Smooth muscle cell (in vitro differentiated cells): ENCODE measurements at regions not wholly inside any gene's neighbourhood (a gene's known extent, or its start where the extent isn't known, plus 50 kb on each side); places are given as distances from the start of the nearest gene placed in this dataset.

Source experiments
- DNase-seq: peaks from one replicate; lab custom pipeline; 2025; ENCODE audit not compliant: unreplicated experiment; lab: John Stamatoyannopoulos, UW
- H2AFZ ChIP-seq: fragments of 200-600 bp; sonication (generic); 2 replicates; pipeline ENCODE4 v1.6.0; 2016; ENCODE audit warnings: antibody characterized with exemption, low read depth, mild to moderate bottlenecking
- H3F3A ChIP-seq: fragments of 200-600 bp; sonication (generic); 2 replicates; pipeline ENCODE4 v1.6.0; 2017; ENCODE audit warnings: antibody characterized with exemption, low read depth
- H3K27ac ChIP-seq: fragments of 200-600 bp; sonication (generic); 2 replicates; pipeline ENCODE4 v1.5.1; 2016; ENCODE audit warnings: low read depth, mild to moderate bottlenecking
- H3K27me3 ChIP-seq: fragments of 200-600 bp; sonication (generic); 2 replicates; pipeline ENCODE4 v1.6.1; 2016; ENCODE audit warnings: low read depth, mild to moderate bottlenecking
- H3K36me3 ChIP-seq: fragments of 200-600 bp; sonication (generic); 2 replicates; pipeline ENCODE4 v1.5.1; 2016; ENCODE audit warnings: low read depth
- H3K4me1 ChIP-seq: fragments of 200-600 bp; sonication (generic); 2 replicates; pipeline ENCODE4 v1.5.1; 2016; ENCODE audit warnings: low read depth
- H3K4me2 ChIP-seq: fragments of 200-600 bp; sonication (generic); 2 replicates; pipeline ENCODE4 v1.6.0; 2016; ENCODE audit warnings: mild to moderate bottlenecking
- H3K4me3 ChIP-seq: fragments of 200-600 bp; sonication (generic); 2 replicates; pipeline ENCODE4 v1.5.1; 2016; ENCODE audit warnings: mild to moderate bottlenecking
- H3K79me2 ChIP-seq: fragments of 200-600 bp; sonication (generic); 2 replicates; pipeline ENCODE4 v1.6.0; 2016; ENCODE audit warnings: low read depth, mild to moderate bottlenecking
- H3K9ac ChIP-seq: fragments of 200-600 bp; sonication (generic); 2 replicates; pipeline ENCODE4 v1.6.0; 2016; ENCODE audit warnings: low read depth
- H3K9me3 ChIP-seq: fragments of 200-600 bp; sonication (generic); replicated peaks from 2 replicates; pipeline ENCODE4 v1.5.1; 2016; ENCODE audit warnings: low read depth
- H4K20me1 ChIP-seq: fragments of 200-600 bp; sonication (generic); 2 replicates; pipeline ENCODE4 v1.6.0; 2016; ENCODE audit warnings: low read depth
- WGBS: methylation state at CpG from one replicate; pipeline ENCODE4 v1.1.7; 2016; ENCODE audit warnings: low lambda C conversion rate; 5-methylcytosine and 5-hydroxymethylcytosine counted together
- TF ChIP-seq, protein P1 (sequence below): fragments of 200-600 bp; sonication (generic); IDR thresholded peaks from 2 replicates; pipeline ENCODE4 v1.5.1; 2017; ENCODE audit warnings: borderline replicate concordance, mild to moderate bottlenecking, antibody characterized with exemption; ENCODE audit not compliant: insufficient read depth, poor library complexity, severe bottlenecking

DNA sequence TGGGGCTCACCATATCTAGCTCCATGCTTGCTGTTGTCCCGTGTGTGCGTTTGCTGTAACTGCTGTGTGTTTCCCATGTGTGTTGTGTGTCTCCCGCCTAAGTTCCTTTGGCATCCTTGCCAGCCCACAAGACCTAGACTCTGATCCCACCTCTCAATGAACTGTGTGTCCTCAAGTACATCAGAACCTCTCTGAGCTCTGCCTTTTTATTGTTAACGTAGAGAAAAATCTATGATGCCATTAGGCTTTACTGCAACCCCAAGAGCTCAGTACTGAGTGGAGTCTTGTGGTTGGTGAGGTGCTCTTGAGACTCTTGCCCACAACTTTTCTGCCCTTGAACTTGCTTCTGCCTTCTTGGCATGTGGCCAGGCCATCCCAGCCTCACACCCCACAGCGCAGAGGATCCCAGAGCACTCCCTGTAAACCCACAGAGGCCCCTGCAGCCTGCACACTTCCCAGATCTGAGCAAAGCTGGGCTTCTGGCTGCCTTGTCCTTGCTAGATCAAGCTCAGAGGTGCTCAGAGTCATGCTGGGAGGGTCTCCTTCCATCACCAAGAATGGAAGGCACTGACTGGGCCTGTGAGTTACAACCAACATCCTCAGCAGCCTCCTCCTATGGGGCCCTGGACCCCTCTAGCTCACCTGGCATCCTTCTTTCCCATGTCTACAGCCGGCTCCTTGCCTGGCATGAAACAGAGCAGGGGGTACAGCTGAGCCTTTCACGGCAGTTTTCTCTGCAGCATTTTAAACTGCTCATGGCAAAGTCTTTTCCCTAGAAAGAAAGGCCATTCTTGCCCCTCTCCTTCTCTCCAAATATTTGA, 643.4 kb downstream of the ACTR3B start:
- H3K4me3 ChIP-seq: no peak overlapping the region
- no peak overlapping the region for H3K4me2 ChIP-seq
- WGBS: 84% methylated on average over 7 of the region's 7 CpGs
- H3K4me1 ChIP-seq: no peaks in the 10 kb centered on the region
- TF ChIP-seq, protein P1, sequence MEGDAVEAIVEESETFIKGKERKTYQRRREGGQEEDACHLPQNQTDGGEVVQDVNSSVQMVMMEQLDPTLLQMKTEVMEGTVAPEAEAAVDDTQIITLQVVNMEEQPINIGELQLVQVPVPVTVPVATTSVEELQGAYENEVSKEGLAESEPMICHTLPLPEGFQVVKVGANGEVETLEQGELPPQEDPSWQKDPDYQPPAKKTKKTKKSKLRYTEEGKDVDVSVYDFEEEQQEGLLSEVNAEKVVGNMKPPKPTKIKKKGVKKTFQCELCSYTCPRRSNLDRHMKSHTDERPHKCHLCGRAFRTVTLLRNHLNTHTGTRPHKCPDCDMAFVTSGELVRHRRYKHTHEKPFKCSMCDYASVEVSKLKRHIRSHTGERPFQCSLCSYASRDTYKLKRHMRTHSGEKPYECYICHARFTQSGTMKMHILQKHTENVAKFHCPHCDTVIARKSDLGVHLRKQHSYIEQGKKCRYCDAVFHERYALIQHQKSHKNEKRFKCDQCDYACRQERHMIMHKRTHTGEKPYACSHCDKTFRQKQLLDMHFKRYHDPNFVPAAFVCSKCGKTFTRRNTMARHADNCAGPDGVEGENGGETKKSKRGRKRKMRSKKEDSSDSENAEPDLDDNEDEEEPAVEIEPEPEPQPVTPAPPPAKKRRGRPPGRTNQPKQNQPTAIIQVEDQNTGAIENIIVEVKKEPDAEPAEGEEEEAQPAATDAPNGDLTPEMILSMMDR: no peak
- no peak overlapping the region for H3K27ac ChIP-seq
- H3K9me3 ChIP-seq: peaks cover 6% of the 10 kb centered on the region
- H3K79me2 ChIP-seq: no peaks in the 10 kb centered on the region
- no peak overlapping the region for H2AFZ ChIP-seq
- no peaks in the 10 kb centered on the region for H3K27me3 ChIP-seq
- no peak for DNase-seq
- no peak overlapping the region for H3K9ac ChIP-seq
- no peaks in the 10 kb centered on the region for H4K20me1 ChIP-seq
- no peaks in the 10 kb centered on the region for H3F3A ChIP-seq
- no peaks in the 10 kb centered on the region for H3K36me3 ChIP-seq

DNA sequence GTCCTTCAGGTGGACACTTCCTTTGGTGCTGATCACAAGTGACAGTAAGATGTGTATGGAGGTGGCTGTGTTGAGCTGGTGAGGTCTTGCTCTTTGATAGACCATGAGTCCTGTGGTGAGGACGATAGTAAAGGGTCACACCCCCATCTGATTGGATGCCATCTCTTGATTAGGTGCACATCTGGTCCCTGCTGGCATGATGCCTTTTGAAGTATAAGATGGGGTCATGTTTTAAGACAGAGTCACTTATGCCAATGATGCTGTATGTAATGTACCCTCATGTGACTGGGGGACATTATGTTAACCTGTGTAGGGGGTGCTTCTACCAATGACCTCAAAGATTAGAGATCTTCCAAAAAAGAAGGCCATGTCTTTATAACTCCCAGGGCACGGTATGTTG, 644.6 kb downstream of the ACTR3B start:
- Histone ChIP-seq H3K27ac (no peak overlapping the region), H3K9ac (no peak overlapping the region), H3K79me2 (no peaks in the 10 kb centered on the region), H3K4me1 (no peaks in the 10 kb centered on the region), H3K36me3 (no peaks in the 10 kb centered on the region), H3K9me3 (peaks cover 6% of the 10 kb centered on the region), H4K20me1 (no peaks in the 10 kb centered on the region), H3F3A (no peaks in the 10 kb centered on the region), H3K4me3 (no peak overlapping the region), H2AFZ (no peak overlapping the region), H3K4me2 (no peak overlapping the region), H3K27me3 (no peaks in the 10 kb centered on the region)
- TF ChIP-seq, protein P1: no peak
- 67% methylated on average over 2 of the region's 2 CpGs for WGBS
- no peak for DNase-seq

GRCh38 chr7:153404781-153405279, 645.3 kb downstream of the ACTR3B start:
- DNase-seq: no peak
- Histone ChIP-seq H3K27me3 (no peaks in the 10 kb centered on the region), H3K4me3 (no peak overlapping the region), H4K20me1 (no peaks in the 10 kb centered on the region), H3K27ac (no peak overlapping the region), H2AFZ (no peak overlapping the region), H3F3A (no peaks in the 10 kb centered on the region), H3K4me2 (no peak overlapping the region), H3K36me3 (no peaks in the 10 kb centered on the region), H3K79me2 (no peaks in the 10 kb centered on the region), H3K4me1 (no peaks in the 10 kb centered on the region), H3K9me3 (peaks cover 6% of the 10 kb centered on the region), H3K9ac (no peak overlapping the region)
- TF ChIP-seq, protein P1: no peak
- WGBS: 88% methylated on average over 9 of the region's 9 CpGs
